ENCODE measurements at regions not wholly inside any gene's neighbourhood (a gene's known extent, or its start where the extent isn't known, plus 50 kb on each side); places are given as distances from the start of the nearest gene placed in this dataset.

DNA sequence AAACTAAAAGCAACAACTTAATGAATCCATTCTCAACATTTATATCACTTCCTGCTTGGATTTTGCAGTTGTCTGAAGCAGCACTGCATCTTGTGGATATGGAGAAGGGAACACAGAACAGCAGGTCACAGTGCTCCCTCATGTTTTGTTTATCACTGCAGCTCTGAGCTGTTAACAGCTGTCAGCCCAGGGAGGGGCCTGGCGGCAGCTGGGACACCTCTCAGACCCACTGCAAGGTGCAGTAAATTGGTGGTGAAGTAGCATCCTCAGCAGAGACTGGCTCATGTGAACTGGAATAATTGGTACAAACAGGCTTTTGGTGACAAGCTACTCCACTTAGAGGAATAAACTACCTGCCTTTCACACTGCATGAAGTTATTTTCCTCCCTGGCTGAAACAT, 170.4 kb downstream of the LIG4 start:
- TF ChIP-seq, protein P1, sequence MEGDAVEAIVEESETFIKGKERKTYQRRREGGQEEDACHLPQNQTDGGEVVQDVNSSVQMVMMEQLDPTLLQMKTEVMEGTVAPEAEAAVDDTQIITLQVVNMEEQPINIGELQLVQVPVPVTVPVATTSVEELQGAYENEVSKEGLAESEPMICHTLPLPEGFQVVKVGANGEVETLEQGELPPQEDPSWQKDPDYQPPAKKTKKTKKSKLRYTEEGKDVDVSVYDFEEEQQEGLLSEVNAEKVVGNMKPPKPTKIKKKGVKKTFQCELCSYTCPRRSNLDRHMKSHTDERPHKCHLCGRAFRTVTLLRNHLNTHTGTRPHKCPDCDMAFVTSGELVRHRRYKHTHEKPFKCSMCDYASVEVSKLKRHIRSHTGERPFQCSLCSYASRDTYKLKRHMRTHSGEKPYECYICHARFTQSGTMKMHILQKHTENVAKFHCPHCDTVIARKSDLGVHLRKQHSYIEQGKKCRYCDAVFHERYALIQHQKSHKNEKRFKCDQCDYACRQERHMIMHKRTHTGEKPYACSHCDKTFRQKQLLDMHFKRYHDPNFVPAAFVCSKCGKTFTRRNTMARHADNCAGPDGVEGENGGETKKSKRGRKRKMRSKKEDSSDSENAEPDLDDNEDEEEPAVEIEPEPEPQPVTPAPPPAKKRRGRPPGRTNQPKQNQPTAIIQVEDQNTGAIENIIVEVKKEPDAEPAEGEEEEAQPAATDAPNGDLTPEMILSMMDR (IDR thresholded peaks at IDR 0.05; ENCODE audit: poor library complexity): no peak
- no peak for TF ChIP-seq EZH2phosphoT487 (IDR thresholded peaks at IDR 0.05; ENCODE audit: low read depth, severe bottlenecking, unreplicated experiment)
- TF ChIP-seq EZH2 (IDR thresholded peaks at IDR 0.05; ENCODE audit: borderline replicate concordance): no peak

Measured in hepatocyte (in vitro differentiated cells).